SK-N-DZ (cell line): ENCODE measurements at regions not wholly inside any gene's neighbourhood (a gene's known extent, or its start where the extent isn't known, plus 50 kb on each side); places are given as distances from the start of the nearest gene placed in this dataset.
"Not testable (repeated sequence)": the region's sequence is repeated elsewhere in the genome, so short reads cannot be mapped to it uniquely, and the experiment has no call there.

Experiments used
- DNase-seq: peaks from one replicate; pipeline ENCODE4 v3.0.0-alpha.2; 2015; ENCODE audit warnings: low spot score

DNA sequence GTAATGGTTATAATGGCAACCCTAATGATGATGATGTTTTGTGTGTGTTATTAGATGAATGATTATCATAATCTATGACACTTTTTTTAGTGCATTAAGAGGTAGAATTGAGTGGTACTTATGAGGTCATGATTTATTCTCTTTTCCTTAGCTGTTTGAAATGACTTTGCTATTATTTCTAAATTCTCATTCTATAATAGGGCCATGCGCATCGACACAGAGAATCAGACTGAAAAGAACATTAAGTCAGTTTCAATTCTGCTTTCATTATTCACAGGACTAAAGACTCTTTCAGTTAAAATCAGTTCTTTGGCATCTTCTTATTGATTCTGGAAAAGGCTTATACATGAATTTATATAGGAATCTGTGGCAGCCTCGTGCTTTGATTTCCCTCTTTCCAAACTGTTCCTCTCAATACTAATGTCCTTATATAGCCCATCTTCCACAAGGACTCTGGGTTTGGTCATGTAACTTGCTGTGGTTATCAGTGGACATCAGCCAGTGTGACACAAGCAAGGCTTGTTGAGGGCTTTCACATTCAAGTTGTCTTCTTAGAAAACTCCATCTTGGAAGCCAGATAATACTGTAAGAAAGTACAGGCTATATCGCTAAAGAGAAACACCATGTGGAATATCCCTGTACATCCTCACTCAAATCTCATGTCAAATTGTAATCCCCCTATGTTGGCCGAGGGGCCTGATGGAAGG lies 140.3 kb upstream of the CHD1 start:
- DNase-seq, result no peak

DNA sequence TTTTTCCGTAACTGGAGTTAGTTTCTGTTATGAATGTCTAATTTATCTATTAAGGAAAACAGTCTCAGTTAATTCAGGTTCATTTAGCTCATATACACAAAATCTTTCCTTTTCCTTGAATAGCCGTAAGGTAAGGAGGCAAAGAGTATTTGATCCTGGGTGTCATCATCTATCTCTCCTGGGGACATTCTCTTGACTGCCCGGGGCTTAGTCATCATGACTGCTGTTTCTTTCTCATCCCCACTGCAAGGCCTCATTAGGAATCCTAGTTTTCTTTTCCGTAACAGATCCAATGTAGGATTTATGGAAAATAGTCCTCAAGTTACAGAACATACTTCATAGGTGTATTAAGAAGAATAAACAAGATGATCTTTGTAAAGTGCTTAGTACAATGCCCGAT lies 134.9 kb upstream of the CHD1 start:
- DNase-seq, result no peak

- no peak for DNase-seq
Measured at GRCh38 chr5:99061711-99062110, 132.9 kb upstream of the CHD1 start.

DNA sequence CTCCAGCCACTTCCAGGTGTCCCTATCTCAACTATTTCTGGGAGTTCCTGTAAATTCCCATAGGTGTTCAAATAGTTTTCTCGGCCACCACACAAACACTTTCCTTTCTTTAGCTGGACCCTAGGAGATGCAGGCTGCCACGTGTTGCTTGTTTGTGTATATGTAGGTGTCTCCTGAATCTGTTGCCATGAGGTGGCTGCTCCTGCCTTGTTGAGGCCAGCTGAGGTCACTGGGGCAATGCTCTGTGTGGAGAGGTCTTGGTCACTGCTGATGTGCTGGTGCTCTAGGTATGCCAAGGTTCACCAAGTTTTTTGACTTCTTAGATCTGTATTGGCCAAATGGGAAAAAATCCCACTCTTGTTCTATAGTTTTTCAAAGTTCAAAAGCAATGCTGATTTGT lies 132.5 kb upstream of the CHD1 start:
- no peak for DNase-seq

DNA sequence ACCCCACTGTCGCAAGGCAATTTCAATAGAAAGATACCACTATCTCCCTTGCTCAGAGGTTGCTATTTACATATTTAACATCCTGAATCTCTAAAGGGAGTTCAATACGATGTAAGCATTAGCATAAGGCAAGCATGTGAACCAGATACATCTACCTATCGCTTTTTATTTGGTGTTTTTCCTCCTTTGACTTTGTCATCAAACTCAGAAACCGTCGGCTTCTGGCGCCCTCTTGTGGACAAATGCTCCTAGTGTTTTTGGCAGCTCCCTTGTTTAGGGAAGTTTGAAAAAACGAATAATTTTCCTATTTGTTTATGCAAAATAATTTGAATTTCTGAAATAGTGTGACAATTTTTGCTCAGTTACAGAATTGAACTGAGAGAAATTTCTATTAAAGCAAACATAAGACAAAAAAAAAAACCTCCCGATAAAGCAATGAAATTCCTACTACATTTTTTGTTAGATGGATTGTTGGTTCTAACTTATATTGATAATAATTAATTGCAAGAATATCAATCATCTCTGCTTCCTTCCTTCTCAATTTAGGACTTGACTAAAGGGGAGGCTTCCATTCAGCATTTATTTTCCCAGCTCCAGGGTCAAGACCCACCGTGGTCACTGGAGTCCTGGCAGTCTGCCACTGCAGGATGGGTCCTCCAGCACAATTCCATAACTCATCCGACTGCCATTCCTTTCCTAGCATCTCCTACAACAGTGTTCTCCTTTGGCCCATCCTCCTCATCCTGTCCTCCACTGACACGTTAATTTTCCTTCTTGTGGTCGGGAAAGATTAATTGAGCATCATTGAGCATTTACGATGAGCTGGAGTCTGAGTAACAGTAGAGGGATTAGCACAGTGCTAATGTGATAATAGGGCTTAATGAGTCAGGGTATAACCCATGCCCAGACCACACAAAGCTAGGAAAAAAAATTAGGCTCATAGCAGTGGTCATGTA lies 131.8 kb upstream of the CHD1 start:
- peak; percentile 67 for DNase-seq

DNA sequence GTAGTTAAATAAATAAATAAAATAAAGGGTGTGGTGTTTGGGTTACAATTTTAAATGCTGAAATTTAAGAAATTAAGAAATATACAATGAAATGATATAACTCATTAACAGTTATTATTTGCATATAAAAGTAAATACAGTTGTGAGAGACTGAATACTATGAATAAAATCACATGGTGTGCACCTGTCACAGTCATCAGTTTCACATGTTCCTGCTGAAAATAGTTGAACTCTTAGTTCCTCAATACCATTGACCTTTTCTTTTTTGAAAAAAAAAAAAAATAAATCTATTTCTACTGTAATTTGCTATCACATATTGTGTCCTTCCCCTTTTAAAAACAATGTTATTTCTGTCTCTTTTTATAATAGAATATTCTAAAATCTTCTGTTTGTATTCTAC lies 130.9 kb upstream of the CHD1 start:
- no peak for DNase-seq

DNA sequence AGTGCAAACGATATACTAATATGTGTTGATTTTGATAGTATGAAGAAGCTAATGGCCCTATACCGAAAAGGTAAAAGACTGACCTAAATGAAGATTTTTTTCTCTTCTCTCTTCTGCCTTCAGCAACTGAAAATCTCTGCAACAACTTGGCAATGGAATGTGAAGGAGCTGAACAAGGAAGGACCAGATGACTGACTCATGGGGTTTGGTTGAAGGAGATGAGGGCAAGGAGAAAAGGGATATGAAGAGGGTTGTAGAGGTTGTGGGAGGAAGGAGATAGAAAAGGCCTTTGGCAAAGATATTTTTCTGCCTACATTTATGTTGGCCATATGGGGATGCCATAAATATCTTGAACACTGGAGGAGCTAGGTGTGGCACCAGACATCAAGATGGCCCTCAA lies 129.7 kb upstream of the CHD1 start:
- no peak for DNase-seq

GRCh38 chr5:99054972-99055371 lies 126.2 kb upstream of the CHD1 start:
- no peak for DNase-seq

DNA sequence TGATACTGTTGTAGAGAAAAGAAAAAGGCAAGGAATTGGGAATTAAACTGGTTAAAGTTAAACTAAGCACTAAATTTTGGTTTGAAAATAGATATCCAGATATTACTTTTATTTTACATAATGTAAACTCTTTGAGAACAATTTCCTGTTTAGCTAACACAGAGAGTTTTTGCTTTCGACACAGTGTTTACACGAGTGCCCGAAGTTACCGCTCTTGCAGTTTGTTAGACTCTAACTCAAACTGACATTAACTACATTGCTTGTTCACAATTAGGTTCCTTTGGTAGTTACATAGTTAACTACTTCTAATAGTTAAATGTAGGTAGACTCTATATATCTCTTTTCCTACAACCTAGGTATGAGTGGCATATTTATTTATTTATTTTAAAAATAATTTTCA lies 117.1 kb upstream of the CHD1 start:
- DNase-seq, result no peak

DNA sequence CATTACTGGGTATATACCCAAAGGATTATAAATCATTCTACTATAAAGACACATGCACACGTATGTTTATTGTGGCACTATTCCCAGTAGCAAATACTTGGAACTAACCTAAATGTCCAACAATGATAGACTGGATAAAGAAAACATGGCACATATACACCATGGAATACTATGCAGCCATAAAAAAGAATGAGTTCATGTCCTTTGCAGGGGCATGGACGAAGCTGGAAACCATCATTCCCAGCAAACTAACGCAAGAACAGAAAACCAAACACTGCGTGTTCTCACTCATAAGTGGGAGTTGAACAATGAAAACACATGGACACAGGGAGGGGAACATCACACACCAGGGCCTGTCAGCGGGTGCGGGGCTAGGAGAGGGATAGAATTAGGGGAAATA lies 114.5 kb upstream of the CHD1 start:
- not testable (repeated sequence) for DNase-seq

DNA sequence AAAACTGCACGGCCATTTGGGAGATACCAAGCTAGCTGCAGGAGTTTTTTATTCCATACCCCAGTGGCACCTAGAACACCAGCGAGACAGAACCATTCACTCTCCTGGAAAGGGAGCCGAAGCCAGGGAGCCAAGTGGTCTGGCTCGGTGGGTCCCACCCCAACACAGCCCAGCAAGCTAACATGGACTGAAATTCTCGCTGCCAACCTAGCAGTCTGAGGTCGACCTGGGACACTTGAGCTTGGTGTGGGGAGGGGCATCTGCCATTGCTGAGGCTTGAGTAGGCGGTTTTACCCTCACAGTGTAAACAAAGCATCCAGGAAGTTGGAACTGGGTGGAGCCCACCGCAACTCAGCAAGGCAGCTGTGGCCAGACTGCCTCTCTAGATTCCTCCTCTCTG lies 108.9 kb upstream of the CHD1 start:
- no peak for DNase-seq

DNA sequence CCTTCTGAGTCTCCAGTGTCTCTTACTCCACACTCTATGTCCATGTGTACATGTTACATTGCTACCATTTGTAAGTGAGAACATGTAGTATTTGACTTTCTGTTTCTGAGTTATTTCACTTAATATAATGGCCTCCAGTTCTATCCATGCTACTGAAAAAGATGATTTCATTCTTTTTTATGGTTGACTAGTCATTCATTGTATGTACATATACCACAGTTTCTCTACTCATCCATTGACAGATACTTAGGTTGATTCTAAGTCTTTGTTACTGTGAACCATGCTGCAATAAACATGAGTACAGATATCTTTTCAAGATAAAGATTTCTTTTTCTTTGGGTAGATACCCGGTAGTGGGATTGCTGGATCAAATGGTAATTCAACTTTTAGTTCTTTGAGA lies 107.1 kb upstream of the CHD1 start:
- DNase-seq, result no peak

GRCh38 chr5:99034336-99034735 lies 105.5 kb upstream of the CHD1 start:
- no peak for DNase-seq

DNA sequence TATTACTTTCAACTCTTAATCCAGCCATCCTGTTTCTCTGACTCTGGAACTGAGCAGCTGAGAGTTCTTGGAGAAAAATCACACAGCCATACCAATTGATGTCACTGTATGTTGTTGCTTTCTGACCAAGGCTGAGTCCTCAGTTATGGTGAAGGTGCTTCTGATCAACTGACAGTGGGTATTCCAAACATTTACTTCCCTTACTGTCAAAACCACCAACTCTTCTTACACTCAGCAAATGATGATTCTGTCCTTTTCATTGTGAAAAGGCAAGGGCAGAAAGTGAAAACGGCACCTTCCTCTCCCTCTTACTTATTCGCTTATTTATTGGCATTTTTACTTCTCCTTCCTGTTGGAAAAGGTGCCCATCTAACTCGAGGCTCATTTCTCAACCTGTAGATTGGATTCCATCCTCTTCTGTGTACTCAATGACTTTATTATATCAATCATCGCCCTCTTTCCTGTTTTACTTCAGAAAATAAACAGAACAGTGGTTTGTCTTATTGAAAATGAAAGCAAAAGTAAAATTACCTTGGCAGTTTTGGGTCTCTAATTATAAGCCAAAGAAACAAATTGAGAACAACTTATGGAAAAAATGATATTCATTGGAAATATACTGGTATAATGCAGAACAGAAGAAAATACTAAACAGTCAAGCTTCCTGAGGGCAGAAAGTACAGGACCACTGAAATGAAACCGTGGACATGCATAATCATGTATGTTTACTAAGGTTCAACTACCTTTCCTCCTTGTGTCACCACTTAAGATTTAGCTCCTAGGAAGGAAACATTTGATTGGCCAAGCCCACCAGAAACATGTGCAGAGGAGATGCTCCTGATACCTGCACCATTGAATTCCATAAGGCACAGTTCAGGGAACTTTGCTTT lies 104.5 kb upstream of the CHD1 start:
- DNase-seq, result no peak

DNA sequence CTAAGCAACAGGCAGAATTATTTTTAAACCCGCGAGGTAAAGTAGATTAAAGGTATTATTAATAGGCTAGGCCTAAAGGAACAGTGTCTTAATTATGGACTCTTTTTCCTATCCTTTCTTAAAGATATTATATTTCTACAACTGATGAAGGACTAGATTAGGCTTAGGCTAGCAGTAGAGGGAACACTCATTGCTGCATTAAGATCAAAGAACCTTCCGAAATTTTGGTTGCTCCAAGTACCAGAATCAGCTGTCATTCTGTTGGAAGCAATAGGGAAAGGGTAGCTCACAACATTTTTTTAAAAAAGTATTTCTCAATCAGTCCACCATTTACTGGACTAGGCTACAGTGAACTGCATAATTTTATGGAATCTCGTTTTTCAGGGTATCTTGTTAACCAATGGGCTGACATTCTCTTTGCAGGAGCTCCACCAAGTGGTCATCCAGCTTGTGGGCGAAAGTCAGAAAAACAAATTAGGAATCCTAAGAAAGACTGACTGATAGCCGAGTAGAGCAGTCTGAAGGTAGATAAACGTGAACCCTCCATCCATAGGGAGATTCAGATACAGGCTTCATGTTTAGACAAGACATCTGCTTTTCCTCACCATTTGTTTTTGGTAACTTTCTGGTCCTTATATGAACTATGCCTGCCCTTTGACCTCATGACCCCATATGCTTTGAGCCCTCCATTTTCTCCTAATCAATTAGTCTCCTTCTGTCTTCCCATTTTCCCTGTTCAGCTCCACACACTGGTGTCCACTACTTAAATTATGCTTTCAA lies 103.6 kb upstream of the CHD1 start:
- DNase-seq, result peak; percentile 69

- no peak for DNase-seq
Measured at GRCh38 chr5:99030906-99031440, 102.2 kb upstream of the CHD1 start.

DNA sequence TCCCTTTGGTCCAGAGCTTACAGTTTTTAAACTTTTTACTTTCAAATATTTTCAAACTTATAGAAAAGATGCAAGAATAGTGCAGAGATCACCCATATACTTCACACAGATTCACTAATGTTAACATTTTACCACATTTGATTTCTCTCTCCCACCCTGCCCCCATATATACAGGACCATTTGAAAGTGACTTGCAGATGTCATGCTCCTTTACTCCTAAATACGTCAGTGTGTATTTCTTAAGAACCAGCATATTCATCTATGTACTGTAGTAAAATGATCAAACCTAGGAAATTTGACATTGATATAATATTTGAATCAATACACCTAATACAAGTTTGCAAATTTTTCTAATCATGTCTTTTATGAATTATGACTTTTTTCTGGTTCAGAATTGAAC lies 100.4 kb upstream of the CHD1 start:
- DNase-seq, result no peak

DNA sequence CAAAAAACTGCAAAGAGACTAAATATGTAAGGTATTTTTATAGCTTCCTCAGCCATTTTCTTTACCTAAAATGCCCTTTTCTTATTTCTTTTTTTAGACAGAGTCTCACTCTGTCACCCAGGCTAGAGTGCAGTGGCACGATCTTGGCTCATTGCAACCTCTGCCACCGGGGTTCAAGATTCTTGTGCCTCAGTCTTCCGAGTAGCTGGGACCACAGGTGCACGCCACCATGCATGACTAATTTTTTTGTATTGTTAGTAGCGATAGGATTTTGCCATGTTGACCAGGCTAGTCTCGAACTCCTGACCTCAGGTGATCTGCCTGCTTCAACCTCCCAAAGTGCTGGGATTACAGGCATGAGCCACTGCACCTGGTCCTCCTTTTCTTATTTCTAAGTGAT lies 99.4 kb upstream of the CHD1 start:
- not testable (repeated sequence) for DNase-seq

DNA sequence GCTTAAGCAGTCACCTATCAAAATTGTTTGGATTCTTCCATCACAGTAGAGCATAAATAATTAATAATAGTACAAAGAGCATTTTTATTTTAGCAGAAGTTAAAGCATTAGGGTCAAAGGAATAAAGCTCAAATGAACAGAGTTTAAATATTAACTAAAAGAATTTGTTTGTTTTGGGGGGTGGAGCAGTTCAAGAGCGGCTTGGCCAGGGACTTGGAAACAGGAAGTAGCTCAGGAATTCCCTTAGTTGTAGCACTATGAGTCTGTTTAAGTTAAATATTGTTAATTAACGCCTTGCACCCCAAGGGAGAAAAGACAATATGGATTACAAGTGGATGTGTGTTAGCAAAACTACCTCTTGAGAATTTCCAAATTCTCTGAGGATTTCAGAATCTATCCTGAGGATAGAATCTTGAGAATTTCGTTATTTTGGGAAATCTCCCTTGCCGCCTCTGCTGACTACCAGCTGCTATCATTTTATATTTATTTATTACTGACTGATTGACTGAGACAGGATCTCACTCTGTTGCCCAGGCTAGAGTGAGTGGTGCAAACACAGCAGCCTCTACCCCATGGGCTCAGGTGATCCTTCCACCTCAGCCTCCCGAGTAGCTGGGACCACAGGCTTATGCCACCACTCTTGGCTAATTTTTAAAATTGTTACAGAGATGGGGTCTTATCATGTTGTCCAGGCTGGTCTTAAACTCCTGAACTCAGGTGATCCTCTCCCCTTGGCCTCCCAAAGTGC lies 96.7 kb upstream of the CHD1 start:
- no peak for DNase-seq

DNA sequence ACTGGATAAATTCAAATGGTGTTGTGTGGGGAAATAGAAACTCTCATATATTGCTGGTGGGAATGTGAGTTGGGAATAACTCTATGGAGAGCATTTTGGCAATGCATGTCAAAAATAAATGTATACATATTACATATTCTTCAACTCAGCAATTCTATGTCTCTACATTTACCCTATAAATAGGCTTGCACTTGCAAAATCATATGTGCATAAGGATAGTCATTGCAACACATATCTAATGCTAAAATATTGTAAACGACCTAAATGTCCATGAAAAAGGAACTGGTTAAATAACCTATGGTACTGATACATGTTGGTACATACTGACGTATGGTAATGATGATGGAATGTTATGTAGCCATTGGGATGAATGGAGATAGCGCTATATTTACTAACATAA lies 94.5 kb upstream of the CHD1 start:
- DNase-seq, result no peak
